ENCODE measurements at regions not wholly inside any gene's neighbourhood (a gene's known extent, or its start where the extent isn't known, plus 50 kb on each side); places are given as distances from the start of the nearest gene placed in this dataset.
"Not testable (repeated sequence)": the region's sequence is repeated elsewhere in the genome, so short reads cannot be mapped to it uniquely, and the experiment has no call there.

DNA sequence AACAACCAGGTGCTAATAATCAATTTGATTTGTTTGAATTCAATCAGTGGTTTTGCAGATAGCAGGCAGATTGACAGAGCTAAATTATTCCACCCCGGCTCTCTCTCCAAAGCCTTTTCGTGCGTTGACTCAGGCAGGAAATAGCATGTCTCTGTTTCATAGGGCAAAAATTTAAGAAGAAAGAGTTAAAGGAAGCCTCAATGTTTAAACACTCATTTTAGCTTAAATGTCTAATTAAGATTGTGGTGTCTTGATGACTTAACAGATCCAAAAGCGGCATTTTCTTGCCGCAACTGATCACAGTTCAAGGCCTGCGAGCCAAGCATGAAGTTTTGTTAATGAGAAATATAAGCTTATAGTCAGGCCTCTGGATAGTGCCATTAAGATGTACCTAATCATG is 1051.1 kb upstream of the AUTS2 start:
- no peak for DNase-seq (ENCODE audit: low spot score)

- no peak for DNase-seq (ENCODE audit: low spot score)
Observed at GRCh38 chr7:68547799-68548198, 1050.5 kb upstream of the AUTS2 start.

DNA sequence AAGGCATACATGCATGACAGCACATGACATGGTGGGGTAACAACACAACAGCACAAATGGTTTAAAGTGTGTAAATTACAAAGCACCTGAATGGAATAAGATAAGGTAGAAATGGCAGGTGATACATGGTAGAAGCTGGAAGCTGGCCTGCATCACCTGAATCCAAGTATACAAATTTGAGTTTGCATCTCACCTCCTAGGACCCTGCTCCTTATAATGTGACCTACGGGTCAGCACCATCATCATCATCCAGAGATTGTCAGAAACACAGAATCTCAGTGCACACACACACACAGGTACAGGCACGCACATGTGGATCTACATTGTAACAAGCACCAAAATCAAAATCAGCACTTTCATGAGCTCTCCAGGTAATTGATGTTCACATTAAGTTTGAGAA is 1048.2 kb upstream of the AUTS2 start:
- no peak for DNase-seq (ENCODE audit: low spot score)

DNA sequence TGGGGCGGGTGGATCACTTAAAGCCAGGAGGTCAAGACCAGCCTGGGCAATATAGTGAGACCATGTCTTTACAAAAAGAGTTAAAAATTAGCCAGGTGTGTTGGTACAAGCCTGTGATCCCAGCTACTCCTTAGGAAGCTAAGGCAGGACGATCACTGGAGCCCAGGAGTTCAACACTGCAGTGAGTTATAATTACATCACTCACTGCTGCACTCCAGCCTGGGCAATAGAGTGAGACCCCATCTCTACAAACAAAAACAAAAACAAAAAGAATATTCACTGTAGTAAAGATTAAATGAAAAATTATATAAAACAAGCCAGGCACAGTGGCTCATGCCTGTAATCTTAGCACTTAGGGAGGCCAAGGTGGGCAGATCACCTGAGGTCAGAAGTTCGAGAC is 1047.6 kb upstream of the AUTS2 start:
- no peak for DNase-seq (ENCODE audit: low spot score)

DNA sequence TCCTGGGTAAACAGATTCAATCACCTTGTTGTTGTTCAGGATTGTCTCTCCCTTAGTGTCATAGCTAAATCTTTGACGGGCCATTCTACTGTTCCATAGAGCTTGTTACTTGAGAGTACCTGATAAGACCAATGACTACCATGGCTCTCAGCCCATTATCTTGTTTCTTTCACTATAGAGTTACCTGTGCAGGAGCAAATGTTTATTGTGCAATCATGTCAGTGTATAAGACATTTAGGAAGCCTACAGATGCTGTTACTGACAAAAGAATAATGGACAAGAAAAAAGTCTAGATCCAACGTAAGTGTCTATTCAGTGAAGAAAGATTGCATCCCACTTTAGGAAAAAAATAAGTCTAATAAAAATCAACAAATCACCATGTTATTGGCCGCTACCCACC is 1041.7 kb upstream of the AUTS2 start:
- DNase-seq (ENCODE audit: low spot score), result no peak

GRCh38 chr7:68559518-68559917 is 1038.8 kb upstream of the AUTS2 start:
- DNase-seq (ENCODE audit: low spot score), result no peak

DNA sequence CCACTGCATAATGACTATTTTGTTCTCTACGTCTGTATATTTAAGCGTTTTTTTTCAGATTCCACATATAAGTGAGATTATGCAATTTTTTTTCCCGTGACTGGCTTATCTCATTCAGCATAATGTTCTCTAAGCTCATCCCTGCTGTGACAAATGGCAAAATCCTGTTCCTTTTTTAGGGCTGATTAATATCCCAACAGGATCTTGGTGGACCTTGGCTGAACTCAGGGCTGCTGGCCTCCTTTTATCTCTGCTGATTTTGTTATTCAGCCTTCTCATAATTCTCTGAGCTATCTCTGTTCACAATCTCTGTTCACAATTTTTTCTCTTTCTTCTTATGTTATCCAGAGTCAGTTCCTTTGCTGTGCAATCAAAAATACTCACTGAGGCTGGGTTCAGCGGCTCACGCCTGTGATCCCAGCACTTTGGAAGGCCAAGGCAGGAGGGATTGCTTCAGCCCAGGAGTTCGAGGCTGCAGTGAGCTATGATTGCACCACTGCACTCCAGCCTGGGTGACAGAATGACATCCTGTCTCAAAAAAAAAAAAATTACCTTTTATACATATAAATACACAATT is 1035.9 kb upstream of the AUTS2 start:
- no peak for DNase-seq (ENCODE audit: low spot score)

DNA sequence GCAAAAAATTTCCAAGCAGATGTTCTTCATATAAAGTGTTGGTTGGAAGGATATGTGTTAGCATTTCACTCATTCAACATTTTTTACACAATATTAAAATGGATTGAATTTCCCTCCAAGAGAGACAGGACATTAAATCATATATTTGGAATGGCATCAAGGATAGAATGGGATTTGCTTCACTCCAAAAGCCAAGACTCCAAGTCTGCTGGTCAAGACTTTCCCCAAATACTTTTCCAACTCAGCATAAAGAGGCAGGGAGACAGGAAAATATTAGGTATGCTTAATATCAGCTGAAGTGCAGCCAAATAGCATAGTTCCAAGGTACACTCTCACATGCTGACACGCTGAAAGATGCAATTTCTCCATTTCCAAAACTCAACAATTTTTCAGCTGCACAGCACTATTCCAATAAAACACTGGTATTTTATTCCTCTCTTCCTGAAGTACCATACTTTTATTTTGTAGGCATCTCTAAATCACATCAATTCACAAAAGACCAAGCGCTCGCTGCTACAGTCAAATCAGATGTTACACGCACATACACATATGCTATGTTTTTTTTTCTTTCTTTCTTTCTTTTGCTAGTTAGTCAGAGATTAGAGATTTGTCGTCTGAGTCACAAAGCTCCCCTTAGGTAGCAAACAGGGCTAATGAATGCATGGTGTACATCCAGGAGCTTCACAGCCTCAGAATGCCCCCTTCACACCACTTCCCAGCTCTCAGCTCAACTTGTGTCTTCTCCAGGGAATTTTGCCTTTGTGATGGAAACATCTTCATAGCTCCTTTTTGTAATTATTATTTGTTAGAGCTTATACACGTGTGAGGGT is 1033.8 kb upstream of the AUTS2 start:
- no peak for DNase-seq (ENCODE audit: low spot score)

- DNase-seq (ENCODE audit: low spot score), result no peak
Observed at GRCh38 chr7:68571286-68571685, 1027.0 kb upstream of the AUTS2 start.

- DNase-seq (ENCODE audit: low spot score), result no peak
Observed at GRCh38 chr7:68573271-68574005, 1024.8 kb upstream of the AUTS2 start.

DNA sequence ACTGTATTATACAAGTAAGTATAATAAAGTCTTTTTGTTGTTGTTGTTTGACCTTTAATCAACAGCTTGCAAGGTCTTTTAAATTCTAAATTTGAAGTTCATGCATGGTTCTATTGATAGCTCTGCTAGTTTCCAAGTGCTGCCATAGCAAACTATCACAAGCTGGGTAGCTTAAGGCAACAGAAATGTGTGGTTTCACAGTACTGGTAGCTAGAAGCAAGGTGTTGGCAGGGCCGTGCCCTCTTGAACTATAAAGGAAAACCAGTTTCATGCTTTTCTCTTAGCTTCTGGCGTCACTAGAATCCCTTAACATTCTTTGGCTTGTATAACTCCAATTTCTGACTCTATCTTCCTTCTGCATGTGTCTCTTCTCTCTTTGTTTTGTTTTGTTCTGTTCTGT is 1021.9 kb upstream of the AUTS2 start:
- no peak for DNase-seq (ENCODE audit: low spot score)

DNA sequence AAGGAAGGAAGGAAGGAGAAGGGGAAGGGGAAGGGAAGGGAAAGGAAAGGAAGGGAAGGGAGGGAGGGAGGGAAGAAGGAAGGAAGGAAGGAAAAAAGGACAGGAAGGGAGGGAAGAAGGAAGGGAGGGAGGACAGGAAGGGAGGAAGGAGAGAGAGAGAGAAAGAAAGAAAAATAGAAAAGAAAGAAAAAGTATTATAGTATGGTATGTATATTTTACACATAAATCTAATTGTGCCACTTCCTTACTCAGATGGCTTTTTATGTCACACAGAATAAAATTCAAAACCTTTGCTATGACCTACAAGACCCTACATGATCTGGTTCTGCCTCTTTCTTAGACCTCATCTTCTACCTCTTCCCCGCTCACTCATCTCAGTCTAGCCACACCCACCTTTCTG is 1016.9 kb upstream of the AUTS2 start:
- DNase-seq (ENCODE audit: low spot score), result no peak

DNA sequence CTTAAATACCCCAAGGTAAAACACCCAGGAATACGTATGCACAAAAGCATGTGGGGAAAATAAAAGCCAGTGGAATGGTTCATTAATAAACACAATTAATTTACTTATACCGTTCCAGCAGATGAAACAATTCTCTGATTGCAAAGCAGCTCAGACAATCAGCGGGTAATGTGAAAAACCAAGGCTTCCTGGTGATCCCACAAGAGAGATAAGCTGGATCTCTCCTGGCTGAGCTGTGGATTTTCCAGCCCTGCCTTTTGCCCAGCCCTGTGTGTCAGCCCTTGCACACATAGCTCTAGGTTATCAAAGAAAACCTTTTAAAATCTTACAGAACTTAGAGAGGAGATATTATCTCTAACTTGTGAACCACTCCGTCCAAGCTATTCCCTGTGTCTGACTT is 1010.7 kb upstream of the AUTS2 start:
- no peak for DNase-seq (ENCODE audit: low spot score)

DNA sequence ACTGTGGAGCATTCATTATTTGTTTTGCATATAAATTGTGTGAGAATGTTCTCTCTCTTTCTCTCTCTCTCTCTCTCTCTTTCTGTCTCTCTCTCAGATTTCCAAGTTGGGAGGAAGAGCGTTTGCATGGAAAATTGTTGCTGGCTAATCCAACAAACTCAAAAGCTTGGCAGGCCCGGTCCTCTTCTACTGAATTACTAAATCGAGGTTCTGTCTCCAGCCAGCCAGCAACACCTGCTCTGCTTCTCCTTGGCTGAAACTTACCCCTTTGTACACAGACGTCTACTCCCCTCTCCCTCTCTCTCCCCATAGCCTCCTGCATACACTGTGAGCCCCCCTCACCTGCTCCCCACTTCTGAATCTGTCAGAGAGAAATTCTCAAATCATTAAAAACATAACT is 996.4 kb upstream of the AUTS2 start:
- DNase-seq (ENCODE audit: low spot score), result no peak

GRCh38 chr7:68604541-68604940 is 993.7 kb upstream of the AUTS2 start:
- no peak for DNase-seq (ENCODE audit: low spot score)

DNA sequence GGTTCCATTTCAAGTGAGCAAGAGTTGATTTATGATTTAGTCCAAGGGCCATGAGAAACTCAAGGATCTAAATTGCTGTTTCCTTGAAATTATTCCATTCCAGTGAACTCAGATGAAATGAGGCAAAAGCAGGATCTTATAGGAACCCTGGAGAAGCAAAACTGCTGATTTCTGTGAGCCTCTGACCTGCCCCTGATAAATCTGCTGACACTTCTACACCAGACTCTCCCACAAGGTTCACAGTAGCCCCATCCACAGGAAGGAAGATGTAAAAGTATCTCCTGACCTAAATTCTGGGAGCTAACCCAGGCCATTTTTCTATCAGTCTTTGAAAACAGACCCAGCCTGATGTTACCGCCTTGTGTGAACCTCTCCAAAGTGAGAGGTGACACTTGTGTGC is 987.6 kb upstream of the AUTS2 start:
- no peak for DNase-seq (ENCODE audit: low spot score)

- no peak for DNase-seq (ENCODE audit: low spot score)
Observed at GRCh38 chr7:68613405-68613804, 984.9 kb upstream of the AUTS2 start.

DNA sequence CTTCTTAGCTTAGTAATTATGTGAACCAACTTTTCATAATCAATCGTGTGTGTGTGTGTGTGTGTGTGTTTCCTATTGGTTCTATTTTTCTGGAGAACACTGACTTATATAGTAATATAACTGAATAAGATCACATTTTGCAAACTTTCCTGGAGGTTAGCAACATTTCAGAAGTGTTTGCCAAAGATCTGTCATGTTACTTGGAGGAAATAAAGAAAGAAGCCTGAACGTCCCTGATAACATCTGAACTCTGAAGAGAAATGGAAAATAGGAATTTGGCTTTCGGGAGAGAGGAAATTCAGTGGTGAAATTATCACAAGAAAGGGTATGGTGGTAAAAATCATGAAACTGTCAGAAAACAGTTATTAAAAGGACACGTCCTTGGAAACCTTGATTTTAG is 984.4 kb upstream of the AUTS2 start:
- no peak for DNase-seq (ENCODE audit: low spot score)

DNA sequence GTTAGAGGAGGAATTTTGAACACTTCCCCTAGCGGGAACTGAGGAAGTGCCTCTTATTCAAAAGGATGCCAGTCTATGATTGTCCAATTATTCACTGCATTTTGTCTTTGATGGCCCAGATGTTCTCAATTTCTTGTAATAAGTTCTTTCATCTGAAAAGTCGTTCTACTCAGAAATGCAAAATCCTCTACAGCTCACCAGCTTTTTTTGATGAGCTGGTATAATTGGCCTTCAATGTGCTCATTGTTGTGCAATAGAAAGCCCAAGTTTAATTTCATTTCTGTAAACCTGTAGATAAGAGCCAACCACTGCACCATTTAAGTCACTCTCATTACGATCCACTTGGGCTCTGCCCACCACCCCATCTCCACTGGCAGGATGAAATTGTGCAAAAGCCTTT is 978.7 kb upstream of the AUTS2 start:
- no peak for DNase-seq (ENCODE audit: low spot score)

- no peak for DNase-seq (ENCODE audit: low spot score)
Observed at GRCh38 chr7:68622500-68622899, 975.8 kb upstream of the AUTS2 start.

DNA sequence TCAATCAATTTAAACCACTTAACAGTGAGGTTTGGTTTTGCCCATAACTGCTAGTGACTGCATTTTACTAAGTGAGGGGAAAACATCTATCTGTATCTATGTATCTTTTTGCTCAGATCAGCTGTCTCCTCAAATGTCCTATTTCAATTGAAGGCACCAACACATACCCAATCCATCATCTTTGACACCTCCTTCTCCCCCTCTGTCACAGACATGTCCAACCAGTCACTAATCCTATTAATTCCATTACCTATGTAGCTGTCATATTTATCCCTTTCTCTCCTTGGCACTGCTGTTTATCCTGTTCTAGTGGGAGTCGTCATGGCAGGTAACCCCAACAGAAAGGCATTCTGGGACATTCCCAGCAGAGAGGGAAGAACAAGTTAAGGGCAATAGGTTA is 975.2 kb upstream of the AUTS2 start:
- no peak for DNase-seq (ENCODE audit: low spot score)

- DNase-seq (ENCODE audit: low spot score), result no peak
Observed at GRCh38 chr7:68627247-68627864, 970.9 kb upstream of the AUTS2 start.

DNA sequence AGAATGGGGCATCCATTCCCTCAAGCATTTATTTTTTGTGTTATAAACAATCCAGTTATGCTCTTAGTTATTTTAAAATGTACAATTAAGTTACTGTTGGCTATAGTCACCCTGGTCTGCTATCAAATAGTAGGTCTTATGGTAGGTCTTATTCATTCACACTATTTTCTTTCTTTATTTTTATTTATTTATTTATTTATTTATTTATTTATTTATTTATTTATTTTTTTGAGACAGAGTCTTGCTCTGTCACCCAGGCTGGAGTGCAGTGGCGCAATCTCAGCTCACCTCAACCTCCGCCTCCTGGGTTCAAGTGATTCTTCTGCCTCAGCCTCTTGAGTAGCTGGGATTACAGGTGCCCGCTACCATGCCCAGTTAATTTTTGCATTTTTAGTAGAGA is 967.4 kb upstream of the AUTS2 start:
- not testable (repeated sequence) for DNase-seq (ENCODE audit: low spot score)

Data from hematopoietic multipotent progenitor cell treated with erythropoietin and hydrocortisone succinate and interleukin-3 and kit ligand, for 17 days (in vitro differentiated cells).